Ovary (tissue), 3 donors: ENCODE measurements at regions not wholly inside any gene's neighbourhood (a gene's known extent, or its start where the extent isn't known, plus 50 kb on each side); places are given as distances from the start of the nearest gene placed in this dataset.

Experiments used
- EP300 ChIP-seq: sonication (generic); formaldehyde crosslinking; IDR thresholded peaks from one replicate; pipeline ENCODE4 v1.6.1; 2017; ENCODE audit warnings: antibody characterized with exemption
- POLR2A ChIP-seq: fragments of 450-650 bp; IDR thresholded peaks from one replicate; pipeline ENCODE4 v1.6.1; 2017; ENCODE audit warnings: antibody characterized with exemption, mild to moderate bottlenecking, moderate library complexity
- TF ChIP-seq, protein P1 (sequence below), 3 donors: fragments of 450-650 bp in 2 of 3; fragments of 200-600 bp in 1 of 3; IDR thresholded peaks; one replicate each; pipeline versions ENCODE4 v1.5.1 to v1.8.0; 2016 to 2022; ENCODE audit warnings: antibody characterized with exemption in 3 of 3, mild to moderate bottlenecking in 1 of 3
- donor health status: DM: no; HTN: no; CAD: no.

DNA sequence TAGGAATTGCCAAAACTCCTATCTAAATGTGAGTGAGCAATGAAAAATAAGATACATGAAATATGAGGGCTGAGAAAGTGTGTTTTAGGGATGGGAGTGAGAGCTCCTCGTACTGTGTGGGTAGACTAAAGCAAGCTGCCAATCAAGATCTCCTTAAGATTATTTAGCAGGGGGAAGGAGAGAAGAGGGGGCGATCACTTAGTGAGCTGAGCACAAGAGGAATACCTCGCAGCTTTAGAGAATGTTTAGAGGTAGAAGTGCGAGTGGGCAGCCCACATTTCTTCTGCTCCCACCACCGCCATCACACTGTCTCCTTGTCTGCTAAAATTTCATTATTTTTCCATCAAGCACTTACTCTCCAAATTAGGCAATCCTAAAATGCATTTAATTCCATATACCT lies 312.6 kb downstream of the ALDH8A1 start:
- TF ChIP-seq POLR2A (no peak), EP300 (no peak)
- TF ChIP-seq, protein P1, sequence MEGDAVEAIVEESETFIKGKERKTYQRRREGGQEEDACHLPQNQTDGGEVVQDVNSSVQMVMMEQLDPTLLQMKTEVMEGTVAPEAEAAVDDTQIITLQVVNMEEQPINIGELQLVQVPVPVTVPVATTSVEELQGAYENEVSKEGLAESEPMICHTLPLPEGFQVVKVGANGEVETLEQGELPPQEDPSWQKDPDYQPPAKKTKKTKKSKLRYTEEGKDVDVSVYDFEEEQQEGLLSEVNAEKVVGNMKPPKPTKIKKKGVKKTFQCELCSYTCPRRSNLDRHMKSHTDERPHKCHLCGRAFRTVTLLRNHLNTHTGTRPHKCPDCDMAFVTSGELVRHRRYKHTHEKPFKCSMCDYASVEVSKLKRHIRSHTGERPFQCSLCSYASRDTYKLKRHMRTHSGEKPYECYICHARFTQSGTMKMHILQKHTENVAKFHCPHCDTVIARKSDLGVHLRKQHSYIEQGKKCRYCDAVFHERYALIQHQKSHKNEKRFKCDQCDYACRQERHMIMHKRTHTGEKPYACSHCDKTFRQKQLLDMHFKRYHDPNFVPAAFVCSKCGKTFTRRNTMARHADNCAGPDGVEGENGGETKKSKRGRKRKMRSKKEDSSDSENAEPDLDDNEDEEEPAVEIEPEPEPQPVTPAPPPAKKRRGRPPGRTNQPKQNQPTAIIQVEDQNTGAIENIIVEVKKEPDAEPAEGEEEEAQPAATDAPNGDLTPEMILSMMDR (IDR thresholded peaks at IDR 0.05), result no peak
